ENCODE measurements at regions not wholly inside any gene's neighbourhood (a gene's known extent, or its start where the extent isn't known, plus 50 kb on each side); places are given as distances from the start of the nearest gene placed in this dataset.

GRCh38 chr14:101147848-101148247 lies 244.3 kb upstream of the RTL1 start:
- DNase-seq (no peak), ATAC-seq (no peak)
- Mint-ChIP-seq H3K36me3 (ENCODE audit: low read depth) (peaks cover 1% of the 10 kb centered on the region), H3K4me3 (no peak overlapping the region), H3K27ac (no peak overlapping the region), H3K9me3 (peaks cover 25% of the 10 kb centered on the region), H3K4me1 (ENCODE audit: low read depth) (no peaks in the 10 kb centered on the region), H3K27me3 (peaks cover 14% of the 10 kb centered on the region)
- no peak for TF ChIP-seq CTCF (IDR thresholded peaks at IDR 0.05)
- intact Hi-C loops (cut with micrococcal nuclease) = no loop called here
- ChIA-PET POLR2A (no interaction called here), CTCF (no interaction called here)

GRCh38 chr14:101150039-101150610 lies 246.6 kb upstream of the RTL1 start:
- no peak for ATAC-seq

GRCh38 chr14:101151226-101151926 lies 247.9 kb upstream of the RTL1 start:
- CTCF ChIA-PET = no interaction called here
- peaks cover 2% of the 10 kb centered on the region for H3K4me1 Mint-ChIP-seq (ENCODE audit: low read depth)
- DNase-seq (no peak), ATAC-seq (no peak)
- H3K27me3 Mint-ChIP-seq = peaks cover 13% of the 10 kb centered on the region
- no peak overlapping the region for H3K27ac Mint-ChIP-seq
- peaks cover 14% of the 10 kb centered on the region for H3K9me3 Mint-ChIP-seq
- no peak overlapping the region for H3K4me3 Mint-ChIP-seq
- POLR2A ChIA-PET = no interaction called here
- no peaks in the 10 kb centered on the region for H3K36me3 Mint-ChIP-seq (ENCODE audit: low read depth)
- intact Hi-C loops (cut with micrococcal nuclease) = no loop called here
- TF ChIP-seq CTCF (IDR thresholded peaks at IDR 0.05) = no peak

More at GRCh38 chr14:101150039-101150610, 246.6 kb upstream of the RTL1 start:
- no peak overlapping the region for H3K4me3 Mint-ChIP-seq
- TF ChIP-seq CTCF (IDR thresholded peaks at IDR 0.05) = no peak
- H3K36me3 Mint-ChIP-seq (ENCODE audit: low read depth) = no peaks in the 10 kb centered on the region
- intact Hi-C loops (cut with micrococcal nuclease) = no loop called here
- H3K27me3 Mint-ChIP-seq = peaks cover 11% of the 10 kb centered on the region
- no peak for DNase-seq
- H3K4me1 Mint-ChIP-seq (ENCODE audit: low read depth) = peaks cover 2% of the 10 kb centered on the region
- ChIA-PET CTCF (no interaction called here), POLR2A (interaction anchor here (0.6 kb wide), 1 partner anchor 582 kb away, joined by 3 read pairs; no protein-coding TSS in a partner anchor)
- H3K27ac Mint-ChIP-seq = no peak overlapping the region
- peaks cover 22% of the 10 kb centered on the region for H3K9me3 Mint-ChIP-seq

- H3K9me3 Mint-ChIP-seq = peaks cover 14% of the 10 kb centered on the region
- peaks cover 2% of the 10 kb centered on the region for H3K4me1 Mint-ChIP-seq (ENCODE audit: low read depth)
- TF ChIP-seq CTCF (IDR thresholded peaks at IDR 0.05) = no peak
- no peaks in the 10 kb centered on the region for H3K36me3 Mint-ChIP-seq (ENCODE audit: low read depth)
- H3K27me3 Mint-ChIP-seq = peaks cover 17% of the 10 kb centered on the region
- ATAC-seq = no peak
- CTCF ChIA-PET = no interaction called here
- DNase-seq = no peak
- POLR2A ChIA-PET = no interaction called here
- no peak overlapping the region for H3K27ac Mint-ChIP-seq
- H3K4me3 Mint-ChIP-seq = no peak overlapping the region
- intact Hi-C loops (cut with micrococcal nuclease) = no loop called here
Observed at GRCh38 chr14:101151927-101152305, 248.4 kb upstream of the RTL1 start.

- Mint-ChIP-seq H3K4me1 (ENCODE audit: low read depth) (peaks cover 2% of the 10 kb centered on the region), H3K27ac (no peak overlapping the region), H3K27me3 (peaks cover 22% of the 10 kb centered on the region), H3K4me3 (no peak overlapping the region), H3K9me3 (peaks cover 8% of the 10 kb centered on the region), H3K36me3 (ENCODE audit: low read depth) (no peaks in the 10 kb centered on the region)
- POLR2A ChIA-PET = no interaction called here
- TF ChIP-seq CTCF (IDR thresholded peaks at IDR 0.05) = no peak
- DNase-seq (no peak), ATAC-seq (no peak)
- intact Hi-C loops (cut with micrococcal nuclease) = no loop called here
- CTCF ChIA-PET = no interaction called here
Observed at GRCh38 chr14:101152855-101153254, 249.3 kb upstream of the RTL1 start.
